HepG2 (cell line): ENCODE measurements at regions not wholly inside any gene's neighbourhood (a gene's known extent, or its start where the extent isn't known, plus 50 kb on each side); places are given as distances from the start of the nearest gene placed in this dataset.

Source experiments
- BATF2 ChIP-seq: sonication (generic); formaldehyde crosslinking; IDR thresholded peaks from 2 replicates; pipeline ENCODE4 v1.8.0; 2022; ENCODE audit warnings: mild to moderate bottlenecking, missing genetic modification reagents, moderate library complexity
- CERS6 ChIP-seq: sonication (generic); formaldehyde crosslinking; IDR thresholded peaks from 2 replicates; pipeline ENCODE4 v1.5.0; 2020; ENCODE audit warnings: missing genetic modification reagents
- ELF3 ChIP-seq: IDR thresholded peaks from 2 replicates; pipeline ENCODE4 v1.6.1; 2016; ENCODE audit warnings: missing genetic modification reagents, missing compliant biosample characterization
- HNRNPL ChIP-seq: fragments of 200-400 bp; formaldehyde crosslinking; IDR thresholded peaks from 2 replicates; pipeline ENCODE4 v1.6.1; 2017; ENCODE audit warnings: mild to moderate bottlenecking, low read depth, low read length
- KLF15 ChIP-seq: sonication (generic); formaldehyde crosslinking; IDR thresholded peaks from 2 replicates; pipeline ENCODE4 v1.8.1; 2023; ENCODE audit warnings: borderline replicate concordance, mild to moderate bottlenecking, inconsistent platforms, missing genetic modification reagents, mixed read lengths
- MLX ChIP-seq: IDR thresholded peaks from 2 replicates; pipeline ENCODE4 v1.6.1; 2016
- PATZ1 ChIP-seq: sonication (generic); formaldehyde crosslinking; IDR thresholded peaks from 2 replicates; pipeline ENCODE4 v1.4.0; 2020; ENCODE audit warnings: missing genetic modification reagents
- SOX6 ChIP-seq, 2 experiments: fragments of 450-650 bp in 1 of 2; sonication (generic) in 1 of 2; formaldehyde crosslinking in 1 of 2; IDR thresholded peaks; 2 replicates each; pipeline versions ENCODE4 v1.4.0 to v1.6.1; 2017 to 2020; ENCODE audit warnings: antibody characterized with exemption in 1 of 2, mild to moderate bottlenecking in 1 of 2, missing genetic modification reagents in 1 of 2
- ZNF326 ChIP-seq: sonication (generic); formaldehyde crosslinking; IDR thresholded peaks from 2 replicates; pipeline ENCODE4 v1.4.0; 2020; ENCODE audit warnings: missing genetic modification reagents, borderline replicate concordance
- ZNF407 ChIP-seq: sonication (generic); formaldehyde crosslinking; IDR thresholded peaks from one replicate; pipeline ENCODE4 v1.5.1; 2020; ENCODE audit warnings: mild to moderate bottlenecking, missing genetic modification reagents; ENCODE audit errors: not compliant biosample characterization
- ZNF792 ChIP-seq: IDR thresholded peaks from 2 replicates; pipeline ENCODE4 v1.6.1; 2016
- ZUFSP ChIP-seq: sonication (generic); formaldehyde crosslinking; IDR thresholded peaks from 2 replicates; pipeline ENCODE4 v1.9.0; 2021; ENCODE audit warnings: missing genetic modification reagents, mild to moderate bottlenecking, borderline replicate concordance

- TF ChIP-seq PATZ1 (CRISPR knock-in tag) (peak; percentile 14; the same call in 1 of the 2 replicates), SOX6 (IDR thresholded peaks at IDR 0.05) (no peak), SOX6 (CRISPR knock-in tag; IDR thresholded peaks at IDR 0.05) (peak; percentile 48; the same call in 1 of the 2 replicates), KLF15 (CRISPR knock-in tag) (no peak), MLX (0 out of 2 replicates have a peak, but pooled peaks have one; percentile 21), ZNF326 (no peak), BATF2 (no peak), HNRNPL (no peak), ZUFSP (no peak), ELF3 (CRISPR knock-in tag) (peak; percentile 49; the same call in 1 of the 2 replicates), CERS6 (CRISPR knock-in tag) (no peak), ZNF792 (CRISPR knock-in tag) (0 out of 2 replicates have a peak, but pooled peaks have one; percentile 34), ZNF407 (CRISPR knock-in tag) (peak; percentile 33)
Measured at GRCh38 chr2:111702119-111702803, 181.7 kb downstream of the ANAPC1 start (continued).
